Lower leg skin (tissue), 3 donors: ENCODE measurements at regions not wholly inside any gene's neighbourhood (a gene's known extent, or its start where the extent isn't known, plus 50 kb on each side); places are given as distances from the start of the nearest gene placed in this dataset.

Source experiments
- CTCF ChIP-seq, 3 donors: fragments of 450-650 bp; IDR thresholded peaks; one replicate each; pipeline ENCODE4 v1.5.1; 2016; ENCODE audit warnings: antibody characterized with exemption in 3 of 3, mild to moderate bottlenecking in 3 of 3, moderate library complexity in 2 of 3
- POLR2A ChIP-seq, 2 donors: fragments of 450-650 bp; IDR thresholded peaks; one replicate each; pipeline ENCODE4 v1.6.1; 2016 to 2017; ENCODE audit warnings: antibody characterized with exemption in 2 of 2, mild to moderate bottlenecking in 1 of 2, moderate library complexity in 1 of 2

- TF ChIP-seq POLR2A (IDR thresholded peaks at IDR 0.05), result no peak
- TF ChIP-seq CTCF (IDR thresholded peaks at IDR 0.05), result no peak
Measured at GRCh38 chr3:40653878-40654277, 129.1 kb downstream of the ZNF621 start.
